Progenitor cell of endocrine pancreas (in vitro differentiated cells): ENCODE measurements at regions not wholly inside any gene's neighbourhood (a gene's known extent, or its start where the extent isn't known, plus 50 kb on each side); places are given as distances from the start of the nearest gene placed in this dataset.

ENCODE experiments used
- DNase-seq: peaks from one replicate; pipeline ENCODE4 v3.0.0; 2021; ENCODE audit warnings: low spot score; ENCODE audit not compliant: unreplicated experiment
- H3K27ac Mint-ChIP-seq: 2 replicates; pipeline ENCODE4 v1.8.0; 2021; ENCODE audit warnings: mild to moderate bottlenecking, moderate library complexity, mixed read lengths
- H3K27me3 Mint-ChIP-seq: 2 replicates; pipeline ENCODE4 v1.8.0; 2021; ENCODE audit warnings: mixed read lengths
- H3K36me3 Mint-ChIP-seq: 2 replicates; pipeline ENCODE4 v1.8.0; 2022; ENCODE audit warnings: mixed read lengths; ENCODE audit not compliant: insufficient read depth
- H3K4me1 Mint-ChIP-seq: 2 replicates; pipeline ENCODE4 v1.8.0; 2021; ENCODE audit warnings: low read depth, mixed read lengths
- H3K4me3 Mint-ChIP-seq: 2 replicates; pipeline ENCODE4 v1.8.0; 2021; ENCODE audit warnings: low read depth, mild to moderate bottlenecking, moderate library complexity, mixed read lengths
- H3K9me3 Mint-ChIP-seq: 2 replicates; pipeline ENCODE4 v1.8.0; 2021; ENCODE audit warnings: low read depth, mixed read lengths
- CTCF ChIP-seq: fragments of 200-600 bp; sonication (generic); IDR thresholded peaks from one replicate; pipeline ENCODE4 v1.5.0; 2021; ENCODE audit warnings: antibody characterized with exemption, mild to moderate bottlenecking; ENCODE audit not compliant: unreplicated experiment

GRCh38 chr17:5813357-5813756 is 229.0 kb upstream of the NLRP1 start:
- Mint-ChIP-seq H3K4me1 (peaks cover 2% of the 10 kb centered on the region), H3K9me3 (peaks cover 16% of the 10 kb centered on the region), H3K4me3 (no peak overlapping the region), H3K27ac (no peak overlapping the region), H3K36me3 (no peaks in the 10 kb centered on the region), H3K27me3 (peaks cover 12% of the 10 kb centered on the region)
- no peak for TF ChIP-seq CTCF
- DNase-seq, result no peak

DNA sequence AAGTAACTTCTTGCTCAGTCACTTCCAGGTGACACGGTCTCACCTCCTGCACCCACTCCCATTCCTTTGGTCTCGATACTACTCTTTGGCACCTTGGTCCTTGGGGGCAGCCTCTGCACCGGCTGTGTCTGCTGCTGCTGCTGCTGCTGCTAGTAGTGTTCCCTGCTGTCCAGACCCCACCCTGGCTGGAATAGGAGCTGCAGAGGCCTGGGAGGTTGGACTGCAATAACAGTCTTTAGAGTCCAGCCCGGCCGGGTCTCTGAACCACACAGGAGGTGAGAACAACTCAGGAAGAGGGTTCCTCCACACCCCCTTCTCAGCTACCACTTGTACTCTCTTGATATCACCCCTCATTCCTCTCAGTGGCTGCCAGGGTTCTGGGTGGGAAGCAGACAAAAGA is 231.1 kb upstream of the NLRP1 start:
- Mint-ChIP-seq H3K27ac (no peak overlapping the region), H3K4me1 (peaks cover 4% of the 10 kb centered on the region), H3K9me3 (peaks cover 8% of the 10 kb centered on the region), H3K4me3 (no peak overlapping the region), H3K27me3 (peaks cover 22% of the 10 kb centered on the region), H3K36me3 (no peaks in the 10 kb centered on the region)
- no peak for TF ChIP-seq CTCF
- DNase-seq, result no peak

DNA sequence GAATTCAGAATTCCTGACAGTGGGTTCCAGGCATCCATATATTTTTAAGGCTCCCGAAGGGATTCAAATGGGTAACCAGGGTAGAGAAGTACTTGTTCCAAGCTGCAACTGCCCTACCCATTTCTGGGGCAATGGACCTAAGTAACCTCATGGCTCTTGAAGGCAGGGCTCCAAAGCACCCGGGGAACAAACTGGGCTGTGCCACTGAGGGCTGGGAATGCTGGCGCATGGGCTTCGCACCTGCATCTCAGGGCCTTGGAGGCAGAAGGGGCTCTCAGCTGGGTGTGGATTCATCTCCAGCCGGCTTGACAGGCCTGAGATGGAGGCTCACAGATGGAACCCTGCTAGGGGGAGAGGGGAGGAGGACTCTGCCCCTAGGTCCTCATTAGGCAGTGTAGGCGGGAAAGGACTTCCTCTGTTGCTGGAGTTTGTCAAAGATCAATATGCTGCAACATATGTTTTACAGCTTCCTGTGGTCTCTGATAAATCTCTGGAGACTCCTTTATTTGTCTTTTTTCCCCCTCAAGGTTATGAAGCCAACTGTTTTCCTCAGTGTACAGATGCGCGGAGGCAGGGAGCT is 232.3 kb upstream of the NLRP1 start:
- no peak for TF ChIP-seq CTCF
- Mint-ChIP-seq H3K27me3 (peaks cover 26% of the 10 kb centered on the region), H3K9me3 (peaks cover 2% of the 10 kb centered on the region), H3K27ac (no peak overlapping the region), H3K36me3 (no peaks in the 10 kb centered on the region), H3K4me3 (no peak overlapping the region), H3K4me1 (peaks cover 4% of the 10 kb centered on the region)
- DNase-seq, result no peak

- no peak for TF ChIP-seq CTCF
- Mint-ChIP-seq H3K4me3 (no peak overlapping the region), H3K27me3 (peaks cover 26% of the 10 kb centered on the region), H3K9me3 (no peaks in the 10 kb centered on the region), H3K36me3 (no peaks in the 10 kb centered on the region), H3K27ac (no peak overlapping the region), H3K4me1 (peaks cover 4% of the 10 kb centered on the region)
- DNase-seq, result no peak
Measured at GRCh38 chr17:5817475-5818395, 233.4 kb upstream of the NLRP1 start.

GRCh38 chr17:5819396-5819795 is 235.1 kb upstream of the NLRP1 start:
- no peaks in the 10 kb centered on the region for H3K9me3 Mint-ChIP-seq
- no peak for TF ChIP-seq CTCF
- peaks cover 18% of the 10 kb centered on the region for H3K27me3 Mint-ChIP-seq
- no peak for DNase-seq
- peaks cover 4% of the 10 kb centered on the region for H3K4me1 Mint-ChIP-seq
- H3K4me3 Mint-ChIP-seq, result no peak overlapping the region
- H3K27ac Mint-ChIP-seq, result no peak overlapping the region
- no peaks in the 10 kb centered on the region for H3K36me3 Mint-ChIP-seq
